ENCODE measurements at regions not wholly inside any gene's neighbourhood (a gene's known extent, or its start where the extent isn't known, plus 50 kb on each side); places are given as distances from the start of the nearest gene placed in this dataset.
"Not testable (repeated sequence)": the region's sequence is repeated elsewhere in the genome, so short reads cannot be mapped to it uniquely, and the experiment has no call there.

DNA sequence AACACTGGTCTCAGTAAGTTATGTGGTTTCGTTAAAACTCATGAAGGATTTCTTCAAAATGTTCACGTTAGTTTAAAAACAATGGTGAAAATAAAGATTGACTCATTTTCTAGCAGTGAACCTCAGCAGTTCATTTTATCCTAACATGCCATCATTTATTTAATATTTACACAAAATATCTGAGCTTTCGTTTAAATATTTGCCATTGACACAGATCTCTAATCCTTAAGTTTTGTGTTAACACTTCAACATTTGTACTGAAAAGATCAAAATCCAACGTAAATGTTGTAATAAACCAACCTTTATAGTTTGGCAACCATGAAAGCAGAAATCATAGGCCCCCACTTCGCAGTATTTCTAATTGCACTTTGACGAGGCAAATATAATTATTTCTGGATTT is 1129.5 kb downstream of the PLA2G4A start:
- no peak for DNase-seq (ENCODE audit: low spot score)

DNA sequence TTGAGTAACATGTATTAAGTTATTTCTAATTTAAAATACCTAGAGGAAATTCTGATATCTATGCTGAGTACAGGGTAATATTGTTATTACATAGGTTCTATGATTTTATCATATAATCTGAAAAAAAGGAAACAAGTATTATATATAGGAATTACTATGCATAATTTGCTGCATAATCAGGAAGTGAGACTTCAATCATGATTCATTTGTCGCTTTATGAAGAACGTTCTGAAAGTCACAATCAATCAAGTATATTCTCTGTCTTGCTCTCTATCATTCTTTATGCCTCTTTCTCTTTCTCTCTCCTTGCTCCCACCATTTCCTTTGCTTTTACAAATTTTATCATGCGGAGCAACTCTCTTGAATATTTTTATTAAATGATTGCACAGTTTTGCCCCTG is 1130.3 kb downstream of the PLA2G4A start:
- no peak for DNase-seq (ENCODE audit: low spot score)

DNA sequence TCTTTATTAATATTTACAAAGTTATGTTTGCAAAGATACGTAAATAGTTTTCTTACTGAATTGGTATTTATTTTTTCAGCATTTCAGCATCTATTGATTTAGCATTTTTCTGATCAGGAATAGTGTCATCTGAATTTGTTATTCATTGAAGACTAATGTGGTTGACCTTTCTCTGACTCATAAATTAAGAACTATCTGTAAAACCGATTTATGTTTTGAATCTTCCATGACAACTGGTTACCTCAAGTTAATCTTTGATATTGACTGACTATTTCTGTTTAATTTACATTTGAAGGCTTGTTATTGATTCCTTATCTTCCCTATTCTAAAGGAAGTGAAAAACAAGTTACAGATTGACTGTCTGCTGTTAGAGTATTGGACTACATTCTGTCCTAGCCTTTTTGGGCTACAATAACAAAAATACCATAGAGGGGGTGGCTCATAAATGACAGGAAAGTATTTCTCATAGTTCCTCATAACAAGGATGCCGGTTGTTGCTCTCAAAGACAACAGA is 1131.4 kb downstream of the PLA2G4A start:
- no peak for DNase-seq (ENCODE audit: low spot score)

DNA sequence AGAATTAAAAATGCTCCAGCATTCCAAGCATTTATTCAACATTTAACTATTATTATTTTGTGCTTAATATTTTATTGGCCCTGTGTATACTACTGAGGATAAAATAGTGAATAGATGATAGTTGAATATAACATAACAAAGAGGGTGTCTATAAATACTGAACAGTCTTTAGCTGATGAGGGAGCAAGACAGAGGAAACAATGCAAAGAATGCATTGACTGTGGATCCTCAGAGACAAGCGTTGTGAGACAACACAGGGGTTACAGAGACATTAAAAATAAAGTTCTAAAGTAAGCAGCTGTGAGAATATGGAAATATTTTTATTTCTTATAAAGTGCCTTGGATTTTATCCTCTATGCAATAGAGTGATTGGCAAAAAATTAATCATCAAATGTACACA is 1133.1 kb downstream of the PLA2G4A start:
- DNase-seq (ENCODE audit: low spot score) = no peak

DNA sequence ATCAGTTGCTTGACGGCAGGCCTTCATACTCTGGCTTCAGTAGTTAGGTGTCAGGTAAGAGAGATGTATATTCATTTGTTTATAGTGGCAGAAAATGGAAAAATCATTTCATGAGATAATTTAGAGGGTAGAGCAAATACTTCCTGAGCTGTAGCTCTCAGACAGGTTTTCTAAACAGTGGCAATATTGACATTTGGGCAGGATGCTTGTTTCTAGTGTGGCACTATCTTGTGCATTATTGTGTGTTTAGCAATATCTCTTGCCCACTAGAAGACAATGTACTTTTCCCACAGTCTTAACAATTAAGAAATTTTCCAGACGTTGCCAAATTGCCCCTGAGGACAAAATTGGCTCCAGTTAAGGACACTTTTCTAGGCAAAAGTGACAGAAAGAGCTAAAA is 1143.1 kb downstream of the PLA2G4A start:
- DNase-seq (ENCODE audit: low spot score) = no peak

DNA sequence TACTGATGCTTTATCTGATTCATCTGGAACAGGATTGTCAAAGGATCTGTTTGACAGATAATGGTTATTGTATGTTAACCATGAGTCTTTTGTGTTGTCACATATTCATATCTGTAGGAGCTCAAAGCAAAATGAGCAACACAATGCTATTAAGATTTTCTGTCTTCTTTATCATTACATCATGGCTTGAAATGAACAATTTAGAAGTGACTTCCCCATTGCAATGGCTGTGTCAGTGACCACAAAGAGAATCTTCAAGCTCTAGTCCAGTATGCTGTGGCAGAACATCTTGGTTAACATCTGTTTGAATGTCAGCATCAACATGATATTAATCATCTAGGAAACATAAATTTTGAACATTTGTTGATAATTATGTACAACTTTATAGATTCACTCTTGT is 1148.5 kb downstream of the PLA2G4A start:
- DNase-seq (ENCODE audit: low spot score) = no peak

DNA sequence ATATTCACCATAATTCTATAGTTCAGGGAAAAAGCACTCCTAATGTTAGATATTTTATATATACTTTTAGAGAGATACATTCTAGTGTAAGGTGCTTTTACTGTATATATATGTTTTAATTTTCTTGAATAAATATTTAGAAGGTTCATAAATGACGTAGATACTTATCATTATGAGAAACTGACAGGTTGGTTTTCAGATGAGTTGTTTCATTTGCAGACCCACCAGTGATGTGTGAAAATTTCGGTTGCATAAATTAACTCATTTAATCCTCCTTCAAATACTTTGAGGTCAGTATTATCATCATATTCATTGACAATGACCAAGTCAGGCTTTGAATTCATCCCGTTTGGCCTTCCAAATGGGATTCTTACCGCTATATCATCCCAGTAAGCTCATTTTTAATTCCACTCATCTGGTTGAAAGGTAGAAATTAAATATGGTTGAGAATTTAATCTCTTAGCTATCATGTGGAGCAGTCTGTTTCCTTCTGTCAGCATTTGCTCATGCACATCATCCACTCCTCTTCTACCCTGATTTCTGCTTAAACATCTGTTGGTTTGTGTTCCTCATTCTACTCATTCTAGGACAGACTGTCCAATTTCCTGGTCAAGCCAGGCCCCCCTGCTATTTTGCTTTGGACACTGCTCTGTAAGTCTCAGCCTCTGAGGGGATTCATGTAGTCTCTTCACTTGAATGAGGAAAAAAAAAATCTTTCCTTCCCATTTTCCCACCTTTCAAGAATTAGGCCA is 1156.6 kb downstream of the PLA2G4A start:
- DNase-seq (ENCODE audit: low spot score) = no peak

DNA sequence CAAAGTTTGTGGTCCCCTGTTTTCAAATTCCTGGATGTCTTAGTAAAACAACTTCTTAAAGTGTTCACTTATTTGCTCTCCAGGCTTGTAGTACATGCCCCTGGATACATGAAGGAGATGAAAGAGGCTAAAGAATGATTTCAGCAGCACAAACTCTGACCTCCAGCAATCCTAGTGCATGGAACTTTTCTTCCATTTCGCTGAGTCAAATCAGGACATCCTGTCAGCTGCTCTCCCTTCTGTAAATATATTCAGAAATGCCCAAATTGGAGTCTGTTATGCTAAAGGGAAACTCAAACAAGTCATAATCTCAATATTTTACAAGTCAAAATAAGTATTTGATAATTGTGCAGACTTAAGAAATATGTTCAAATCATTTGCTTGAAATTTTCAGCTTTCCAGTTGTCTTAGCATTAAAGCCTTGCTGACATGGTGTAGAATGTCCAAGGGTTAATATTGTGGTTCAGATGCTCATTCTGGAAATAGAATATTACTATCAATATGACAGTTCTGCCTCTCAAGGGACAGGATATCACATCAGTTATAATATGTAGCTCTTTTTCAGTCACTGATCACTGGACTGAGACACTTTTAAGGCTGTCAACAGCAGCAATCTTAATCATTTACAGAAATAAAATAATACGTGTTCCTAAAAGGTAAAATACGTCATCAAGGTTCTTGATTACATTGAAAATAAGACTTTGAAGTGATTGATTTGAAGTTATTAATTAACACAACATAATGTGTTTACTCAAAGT is 1157.3 kb downstream of the PLA2G4A start:
- no peak for DNase-seq (ENCODE audit: low spot score)

DNA sequence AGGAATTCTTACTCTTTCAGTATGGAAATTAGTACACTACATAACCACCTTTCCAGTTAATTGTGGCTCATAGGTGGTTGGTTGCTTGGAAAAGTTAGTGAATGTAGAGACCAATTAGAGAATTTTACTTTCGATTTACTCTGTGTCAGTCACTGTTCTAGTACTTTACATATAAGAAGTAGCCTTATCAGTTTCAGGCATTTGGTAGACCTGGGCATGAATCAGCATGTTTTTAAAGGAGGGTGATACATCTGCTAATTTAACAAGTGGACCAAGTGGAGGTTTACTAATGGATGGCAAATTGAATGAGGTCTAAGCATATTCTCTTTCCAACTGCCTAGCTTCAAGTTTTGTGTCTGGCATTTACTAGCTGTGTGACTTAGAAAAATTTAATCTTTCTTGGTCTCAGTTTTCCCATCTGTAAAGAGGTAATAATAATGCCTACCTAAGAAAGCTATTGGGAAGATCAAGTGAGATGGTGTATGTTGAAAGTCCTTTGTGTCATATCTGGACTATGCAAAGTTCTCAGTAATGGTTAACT is 1158.6 kb downstream of the PLA2G4A start:
- no peak for DNase-seq (ENCODE audit: low spot score)

DNA sequence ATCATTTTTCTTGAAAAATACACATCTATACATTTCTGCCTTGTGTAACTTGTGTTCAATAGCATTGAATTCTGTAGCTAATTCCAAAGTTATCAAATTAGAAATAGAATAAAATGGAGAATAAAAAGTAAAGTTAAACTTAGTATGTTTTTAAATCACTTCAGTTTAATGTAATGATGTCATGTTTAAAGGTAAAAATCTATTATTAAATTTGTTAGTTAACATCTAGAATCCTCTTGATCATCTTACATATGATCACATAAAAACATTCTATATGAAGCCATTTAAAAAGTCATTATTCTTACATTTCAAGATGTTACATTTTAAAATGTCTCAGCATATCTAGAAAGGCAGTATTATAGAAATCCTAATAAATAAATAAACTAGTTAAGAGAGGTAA is 1163.2 kb downstream of the PLA2G4A start:
- DNase-seq (ENCODE audit: low spot score) = no peak

DNA sequence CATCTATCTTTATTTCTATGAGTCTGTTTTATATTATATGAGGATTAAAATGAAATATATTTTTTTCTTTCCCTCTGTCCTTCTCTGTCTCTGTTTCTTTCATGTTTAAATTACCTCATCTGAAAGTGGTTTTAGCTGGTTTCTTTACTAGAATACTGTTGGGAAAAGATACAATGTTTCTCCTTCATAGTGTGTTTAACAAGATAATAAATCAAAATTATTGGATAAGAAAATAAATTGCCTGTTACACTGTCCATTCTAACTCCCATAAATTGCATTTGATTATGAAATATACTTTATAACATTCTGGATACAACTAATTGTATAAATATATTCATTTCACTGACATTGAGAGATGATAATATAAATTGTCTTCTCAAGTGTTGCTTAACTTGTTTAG is 1168.0 kb downstream of the PLA2G4A start:
- DNase-seq (ENCODE audit: low spot score) = no peak

DNA sequence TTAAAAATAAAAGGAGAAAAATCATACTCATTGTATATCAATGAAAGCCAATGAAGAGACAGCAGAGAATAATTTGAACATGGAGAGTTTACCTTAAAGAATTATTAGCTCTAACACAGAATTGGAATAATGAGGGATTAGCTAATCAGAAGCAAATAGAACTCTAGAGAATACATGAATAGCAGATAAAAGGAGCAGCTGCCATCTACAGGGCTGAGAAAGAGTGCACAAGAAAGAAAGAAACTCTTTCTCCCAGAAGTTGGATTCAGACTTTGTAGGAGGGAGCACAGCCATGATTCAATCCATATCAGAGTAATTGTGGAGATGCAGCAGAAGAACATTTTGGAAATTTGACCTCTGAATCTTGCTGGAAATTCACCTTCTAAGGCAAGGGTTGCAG is 1171.2 kb downstream of the PLA2G4A start:
- no peak for DNase-seq (ENCODE audit: low spot score)

DNA sequence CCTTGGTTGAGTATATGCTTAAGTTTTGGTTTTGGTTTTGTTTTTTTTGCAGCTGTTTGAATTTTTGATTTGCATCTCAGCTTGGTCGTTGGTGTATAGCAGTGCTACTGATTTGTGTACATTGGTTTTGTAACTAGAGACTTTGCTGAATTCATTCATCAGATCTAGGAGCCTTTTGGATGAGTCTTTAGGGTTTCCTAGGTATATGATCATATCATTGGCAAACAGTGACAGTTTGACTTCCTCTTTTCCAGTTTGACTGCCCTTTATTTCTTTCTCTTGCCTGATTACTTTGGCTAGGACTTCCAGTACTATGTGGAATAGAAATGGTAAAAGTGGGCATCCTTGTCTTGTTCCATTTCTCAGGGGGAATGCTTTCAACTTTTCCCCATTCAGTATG is 1174.9 kb downstream of the PLA2G4A start:
- not testable (repeated sequence) for DNase-seq (ENCODE audit: low spot score)

DNA sequence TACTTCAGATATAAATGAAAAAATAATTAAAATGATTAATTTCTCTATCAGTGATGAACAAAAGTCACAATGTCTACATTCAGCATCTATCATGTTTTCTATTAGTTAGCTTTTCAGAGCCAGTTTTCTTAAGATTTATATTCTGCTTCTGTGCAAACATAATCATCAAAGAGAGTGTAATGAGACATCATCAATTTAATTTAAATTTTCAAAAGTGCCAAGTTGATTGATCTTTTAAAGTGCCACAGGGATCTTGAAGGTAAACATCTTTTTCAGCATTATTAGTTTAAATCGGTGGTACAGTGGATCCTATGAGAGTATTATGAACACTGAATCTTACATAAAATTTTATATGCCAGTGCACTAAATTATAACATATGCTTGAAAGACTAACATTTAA is 1176.1 kb downstream of the PLA2G4A start:
- DNase-seq (ENCODE audit: low spot score) = no peak

DNA sequence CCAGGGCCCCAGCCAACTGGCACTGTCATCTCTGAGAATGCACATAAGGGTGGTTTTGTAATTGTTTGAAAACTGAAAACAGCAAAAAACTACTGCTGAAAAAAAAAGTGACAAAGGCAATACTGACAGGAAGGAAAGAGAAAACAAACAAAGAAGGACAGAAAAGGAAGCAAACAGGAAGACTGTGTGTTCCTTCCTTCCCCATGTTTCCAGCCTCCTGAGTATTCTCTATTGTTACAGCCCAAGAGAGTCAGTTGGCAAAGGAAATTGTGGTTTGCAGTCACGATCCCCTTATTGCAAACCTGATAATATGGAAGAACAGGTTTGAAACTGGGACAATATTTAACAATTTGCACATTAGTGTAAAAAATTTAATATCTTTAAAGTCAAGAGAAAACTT is 1177.6 kb downstream of the PLA2G4A start:
- no peak for DNase-seq (ENCODE audit: low spot score)

DNA sequence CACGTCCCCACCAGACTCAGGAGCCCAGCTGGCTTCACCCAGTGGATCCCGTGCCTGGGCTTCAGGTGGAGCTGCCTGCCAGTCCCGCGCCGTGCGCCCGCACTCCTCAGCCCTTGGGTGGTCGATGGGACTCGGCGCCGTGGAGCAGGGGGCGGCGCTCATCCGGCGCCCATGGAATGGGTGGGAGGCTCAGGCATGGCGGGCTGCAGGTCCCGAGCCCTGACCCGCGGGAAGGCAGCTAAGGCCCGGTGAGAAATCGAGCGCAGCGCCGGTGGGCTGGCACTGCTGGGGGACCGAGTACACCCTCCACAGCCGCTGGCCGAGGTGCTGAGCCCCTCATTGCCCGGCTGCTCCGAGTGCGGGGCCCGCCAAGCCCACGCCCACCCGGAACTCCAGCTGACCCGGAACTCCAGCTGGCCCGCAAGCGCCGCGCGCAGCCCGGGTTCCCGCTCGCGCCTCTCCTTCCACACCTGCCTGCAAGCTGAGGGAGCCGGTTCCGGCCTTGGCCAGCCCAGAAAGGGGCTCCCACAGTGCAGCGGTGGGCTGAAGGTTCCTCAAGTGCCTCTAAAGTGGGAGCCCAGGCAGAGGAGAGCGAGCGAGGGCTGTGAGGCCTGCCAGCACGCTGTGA is 1184.6 kb downstream of the PLA2G4A start:
- not testable (repeated sequence) for DNase-seq (ENCODE audit: low spot score)

DNA sequence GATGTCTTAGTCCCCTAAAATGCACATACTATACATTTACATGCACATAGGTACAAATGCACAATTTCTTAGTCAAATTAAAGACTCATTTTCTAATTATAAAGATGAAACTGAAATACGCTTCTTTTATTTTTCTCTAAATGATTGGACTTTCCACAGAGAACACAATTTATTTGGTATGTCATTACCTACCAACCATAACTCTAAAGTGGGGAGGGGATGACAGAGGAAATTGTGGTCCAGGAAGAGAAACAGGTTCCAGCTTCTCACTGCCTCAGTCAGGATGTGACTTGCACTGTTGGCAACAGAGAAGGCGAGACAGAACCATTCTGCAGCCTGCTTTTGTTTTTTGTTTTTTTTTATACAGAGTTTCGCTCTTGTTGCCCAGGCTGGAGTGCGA is 1189.2 kb downstream of the PLA2G4A start:
- no peak for DNase-seq (ENCODE audit: low spot score)

DNA sequence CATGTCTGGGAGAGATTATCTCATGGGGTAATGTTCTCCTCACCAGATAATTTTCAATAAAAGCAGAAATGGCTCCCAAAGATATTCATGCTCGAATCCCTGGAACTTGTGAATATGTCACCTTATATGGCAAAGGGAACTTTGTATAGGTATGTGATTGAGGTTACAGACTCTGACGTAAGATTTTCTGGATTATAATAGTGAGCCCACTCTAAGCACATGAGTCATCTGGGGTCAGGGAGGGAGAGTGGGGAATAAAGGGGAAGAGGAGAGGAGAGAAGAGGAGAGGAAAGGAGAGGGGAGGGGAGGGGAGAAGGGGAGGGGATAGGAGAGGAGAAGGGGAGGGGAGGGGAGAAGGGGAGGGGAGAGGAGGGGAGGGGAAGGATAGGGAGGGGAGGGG is 1193.9 kb downstream of the PLA2G4A start:
- no peak for DNase-seq (ENCODE audit: low spot score)

DNA sequence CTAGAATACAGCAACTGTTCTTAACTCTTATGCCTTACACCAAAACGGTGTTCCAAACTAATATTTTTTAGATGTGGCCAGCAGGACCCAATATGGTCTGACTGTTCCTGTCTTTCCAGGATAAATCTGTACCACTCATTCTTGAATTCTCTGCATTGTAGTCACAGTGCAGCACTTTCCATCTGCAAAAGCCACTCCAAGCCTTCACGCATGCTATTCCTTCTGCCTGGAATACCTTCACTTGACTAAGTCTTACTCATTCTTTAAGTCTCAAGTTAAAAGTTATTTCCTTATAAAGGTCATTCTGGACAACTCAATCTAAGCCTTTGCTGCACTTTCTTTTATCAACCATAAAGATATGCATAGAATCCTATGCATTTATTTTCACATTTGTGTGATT is 1194.5 kb downstream of the PLA2G4A start:
- DNase-seq (ENCODE audit: low spot score) = no peak

DNA sequence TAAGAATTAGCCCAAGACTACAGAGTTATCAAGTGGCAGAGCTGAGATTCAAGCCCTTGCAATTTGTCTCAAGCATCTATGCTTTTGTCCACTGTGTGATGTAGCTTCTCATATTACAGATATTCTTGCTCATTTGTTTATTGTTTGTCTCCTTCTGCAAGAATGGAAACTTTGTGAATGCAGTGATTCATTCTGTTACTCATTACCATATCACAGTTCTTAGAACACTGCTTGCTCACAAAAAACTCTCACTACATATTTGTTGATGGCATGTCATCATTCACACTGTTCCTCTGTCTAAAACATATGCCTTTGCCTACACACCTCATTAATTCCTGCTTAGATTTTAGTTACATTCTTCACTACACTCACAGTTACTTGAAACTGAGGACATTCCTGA is 1198.9 kb downstream of the PLA2G4A start:
- peak; percentile 6 for DNase-seq (ENCODE audit: low spot score)

DNA sequence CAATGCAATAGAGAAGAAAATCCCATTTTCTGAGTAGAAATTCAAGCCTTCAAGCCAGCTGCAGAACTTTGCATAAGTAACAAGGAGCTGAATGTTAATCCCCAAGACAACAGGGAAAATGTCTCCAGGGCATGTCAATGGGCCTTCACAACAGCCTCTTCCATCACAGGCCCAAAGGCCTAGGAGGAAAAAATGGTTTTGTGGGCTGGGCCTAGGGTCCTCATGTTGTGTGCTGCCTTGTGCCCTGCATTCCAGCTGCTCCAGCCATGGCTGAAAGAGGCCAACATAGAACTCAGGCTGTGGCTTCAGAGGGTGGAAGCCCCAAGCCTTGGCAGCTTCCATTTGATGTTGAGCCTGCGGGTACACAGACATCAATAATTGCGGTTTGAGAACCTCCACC is 1208.8 kb downstream of the PLA2G4A start:
- DNase-seq (ENCODE audit: low spot score) = not testable (repeated sequence)

DNA sequence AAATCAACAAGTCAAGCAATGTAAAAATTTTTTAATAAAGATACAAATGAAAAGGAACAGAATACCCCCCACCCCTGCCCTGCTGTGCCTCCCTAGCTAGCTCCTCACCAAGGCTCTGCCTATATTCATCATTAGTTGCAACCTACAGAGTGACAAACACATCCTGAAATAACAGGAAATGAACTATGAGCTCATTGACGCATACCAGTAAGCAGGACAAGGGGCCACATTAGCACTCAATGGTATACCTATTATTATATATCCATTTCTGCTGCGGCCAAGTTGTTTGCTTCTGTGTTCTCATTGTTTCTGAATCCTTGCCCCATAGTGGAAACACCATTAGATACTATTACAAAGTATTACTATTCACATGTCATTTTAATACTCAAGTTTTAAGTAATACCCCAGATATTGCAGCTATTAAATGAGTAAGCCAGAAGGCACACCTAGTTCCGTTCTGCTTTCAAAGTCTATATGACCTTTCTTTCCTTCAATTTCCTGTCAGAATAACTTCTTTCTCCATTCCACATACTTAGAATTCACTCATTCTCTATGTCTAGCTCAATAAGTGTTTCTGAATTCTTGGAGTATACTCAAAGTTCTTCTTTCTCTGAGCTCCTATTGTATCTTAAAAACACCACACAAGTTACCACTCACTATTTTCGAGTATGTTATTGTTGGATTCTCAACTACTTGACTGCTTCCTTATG is 1214.9 kb downstream of the PLA2G4A start:
- no peak for DNase-seq (ENCODE audit: low spot score)
